Middle frontal gyrus (tissue), 1 donor: ENCODE measurements at regions not wholly inside any gene's neighbourhood (a gene's known extent, or its start where the extent isn't known, plus 50 kb on each side); places are given as distances from the start of the nearest gene placed in this dataset.
"Not testable (repeated sequence)": the region's sequence is repeated elsewhere in the genome, so short reads cannot be mapped to it uniquely, and the experiment has no call there.

Source experiments
- DNase-seq: peaks from one replicate; pipeline ENCODE4 v3.0.0-alpha.2; 2015; ENCODE audit warnings: low spot score; ENCODE audit errors: extremely low spot score

DNA sequence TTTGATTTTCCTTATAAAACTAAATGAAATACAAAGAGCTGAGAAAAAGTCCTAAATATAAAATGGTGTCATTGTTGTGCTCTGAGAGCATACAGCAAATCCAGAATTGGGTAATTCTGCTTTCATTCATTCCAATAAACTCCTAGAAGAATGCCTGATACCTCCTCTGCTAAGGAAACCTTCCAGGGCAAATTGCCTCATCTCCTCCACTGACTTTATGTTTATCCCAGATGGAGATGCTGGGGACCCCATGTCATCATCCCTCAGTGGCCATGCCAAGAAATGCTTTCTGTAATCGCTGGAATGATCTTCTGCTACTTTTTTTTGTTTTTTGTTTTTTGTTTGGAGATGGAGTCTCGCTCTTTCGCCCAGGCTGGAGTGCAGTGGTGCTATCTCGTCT lies 119.3 kb upstream of the PRKCQ start:
- DNase-seq: no peak

DNA sequence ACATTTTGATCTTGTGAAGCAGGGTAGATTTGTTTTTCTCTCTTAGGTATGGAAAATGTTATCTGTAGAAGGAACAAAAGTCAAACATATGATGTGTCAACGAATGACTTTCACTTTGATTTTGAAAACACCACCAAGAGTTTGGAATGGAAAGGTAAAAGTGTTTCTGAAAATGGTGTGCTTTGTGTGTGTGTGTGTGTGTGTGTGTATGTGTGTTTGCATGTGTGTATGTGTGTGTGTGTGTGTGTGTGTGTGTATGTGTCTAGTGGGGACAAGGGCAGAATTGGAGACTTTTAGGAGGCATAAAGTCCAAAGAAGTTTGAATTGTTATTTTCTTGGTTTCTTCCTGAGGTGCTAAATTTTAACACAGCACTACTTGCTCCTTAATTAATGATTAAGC lies 115.4 kb upstream of the PRKCQ start:
- DNase-seq: no peak

DNA sequence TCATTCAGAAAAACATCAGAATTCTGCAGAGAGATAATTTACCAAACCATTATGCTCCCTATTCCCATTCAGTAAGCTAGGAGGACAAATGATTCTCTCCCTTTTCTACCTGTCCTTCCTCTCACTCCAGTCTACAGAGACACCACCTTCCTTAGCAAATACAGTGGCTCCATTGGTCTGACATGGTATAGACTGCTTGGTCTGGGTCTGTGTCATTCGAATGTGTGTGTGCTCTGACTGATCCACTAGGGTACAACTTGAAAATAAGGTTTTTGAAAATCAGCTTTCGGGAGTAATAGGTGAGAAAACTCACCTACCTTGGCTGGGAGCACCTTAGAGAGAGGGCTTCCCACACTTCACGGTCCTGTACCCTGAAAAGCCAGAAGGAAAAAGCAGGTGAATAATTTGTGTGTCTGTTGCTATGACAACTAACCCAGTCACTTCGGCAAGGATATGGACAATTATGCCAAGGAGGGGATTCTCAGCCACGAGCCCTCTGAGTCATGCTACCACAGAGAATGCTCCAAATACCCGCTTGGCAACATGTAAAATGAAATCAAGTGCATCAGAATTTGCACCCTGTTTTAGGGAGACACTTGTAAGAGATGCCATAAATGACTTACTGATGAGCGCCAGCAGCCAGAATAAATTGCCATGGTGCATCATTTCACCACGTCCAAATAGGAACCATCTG lies 114.5 kb upstream of the PRKCQ start:
- no peak for DNase-seq

DNA sequence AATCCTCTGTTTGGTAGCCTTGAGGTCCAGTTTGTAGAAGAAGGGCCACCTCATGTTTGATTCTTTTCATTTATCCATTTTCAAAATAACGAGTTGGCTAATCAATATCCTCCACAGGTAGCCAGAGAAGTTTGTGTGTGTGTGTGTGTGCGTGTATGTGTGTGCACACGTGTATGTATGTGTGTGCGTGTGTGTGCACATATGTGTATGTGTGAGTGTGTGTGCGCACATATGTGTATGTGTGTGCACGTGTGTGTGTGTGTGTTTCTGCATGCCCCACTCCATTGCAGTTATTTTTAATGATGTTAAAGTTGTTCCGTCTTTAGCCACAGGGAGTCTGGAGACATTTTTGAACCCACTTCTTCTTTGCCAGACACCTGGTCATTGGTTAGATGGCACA lies 112.8 kb upstream of the PRKCQ start:
- DNase-seq: no peak

DNA sequence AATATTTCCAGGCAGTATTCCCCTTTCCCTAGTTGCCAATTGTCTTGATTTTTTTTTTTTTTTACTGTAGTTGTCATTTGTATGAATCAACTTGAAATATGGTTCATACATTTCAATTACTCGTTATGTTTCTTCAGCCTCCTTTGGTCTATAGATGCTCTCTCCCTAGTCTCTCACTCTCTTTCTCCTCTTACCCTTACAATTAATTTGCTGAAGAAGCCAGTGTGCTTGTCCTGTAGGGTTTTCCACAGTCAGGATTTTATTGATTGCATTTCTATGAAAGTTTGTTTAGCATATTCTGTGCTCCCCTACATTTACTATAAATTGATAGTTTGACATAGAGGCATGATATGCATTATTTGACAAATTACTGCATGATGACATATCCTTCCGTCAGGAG lies 112.0 kb upstream of the PRKCQ start:
- DNase-seq: no peak

DNA sequence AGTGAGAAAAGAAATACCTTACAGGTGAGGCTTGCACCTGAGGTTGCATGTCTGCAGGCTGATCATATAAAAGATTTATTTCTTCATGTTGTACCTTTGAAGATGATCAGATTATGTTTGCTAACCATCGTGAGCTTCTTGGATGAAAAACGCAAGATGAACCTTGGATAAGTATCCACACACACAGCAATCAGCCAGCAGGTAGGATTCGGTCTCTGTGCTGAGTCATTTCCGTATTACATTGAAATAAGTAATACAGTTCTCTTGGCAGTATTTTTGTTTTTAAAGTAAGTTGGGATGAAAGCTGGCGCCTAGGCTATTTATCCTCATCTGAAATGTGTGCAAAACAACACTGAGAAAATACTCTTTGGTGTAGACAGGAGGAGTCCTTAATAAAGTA lies 109.0 kb upstream of the PRKCQ start:
- no peak for DNase-seq

DNA sequence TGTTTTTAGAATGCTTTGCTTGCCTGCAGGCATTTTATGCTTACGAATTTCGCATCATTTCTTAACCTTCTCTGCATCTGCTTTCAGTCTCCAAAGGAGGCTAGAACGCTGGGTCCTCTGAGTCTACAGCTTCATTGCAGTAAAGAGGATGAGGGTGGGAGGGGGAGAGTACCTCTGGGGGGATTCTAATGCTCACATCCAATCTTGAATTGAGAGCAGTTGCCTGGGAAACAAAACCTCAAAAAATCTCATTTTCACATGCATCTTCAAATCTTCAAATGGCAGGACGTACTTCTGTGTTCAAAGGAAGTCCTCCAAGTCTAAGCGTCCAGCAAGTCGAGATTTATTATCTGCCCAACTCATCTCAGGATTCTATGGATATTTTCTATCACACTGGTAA lies 100.7 kb upstream of the PRKCQ start:
- no peak for DNase-seq

DNA sequence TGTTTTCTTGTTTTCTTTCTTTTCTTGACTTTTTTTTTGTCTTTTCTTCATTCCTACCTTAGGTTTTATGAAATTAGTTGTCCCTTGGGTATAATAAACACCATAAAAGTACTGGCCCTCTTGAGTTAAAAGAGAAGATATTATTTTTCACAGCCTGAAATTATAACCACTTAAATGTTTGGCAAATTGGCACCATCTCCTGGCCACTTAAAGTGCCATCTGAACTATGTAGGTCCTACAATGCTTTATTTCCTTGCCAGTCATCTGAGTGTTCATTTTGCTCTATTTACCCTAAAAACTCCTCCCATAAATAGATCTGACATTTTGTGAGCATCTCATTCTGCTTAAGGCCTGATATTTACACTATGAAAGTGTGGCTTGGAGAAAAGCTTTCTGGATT lies 98.9 kb upstream of the PRKCQ start:
- DNase-seq: no peak

DNA sequence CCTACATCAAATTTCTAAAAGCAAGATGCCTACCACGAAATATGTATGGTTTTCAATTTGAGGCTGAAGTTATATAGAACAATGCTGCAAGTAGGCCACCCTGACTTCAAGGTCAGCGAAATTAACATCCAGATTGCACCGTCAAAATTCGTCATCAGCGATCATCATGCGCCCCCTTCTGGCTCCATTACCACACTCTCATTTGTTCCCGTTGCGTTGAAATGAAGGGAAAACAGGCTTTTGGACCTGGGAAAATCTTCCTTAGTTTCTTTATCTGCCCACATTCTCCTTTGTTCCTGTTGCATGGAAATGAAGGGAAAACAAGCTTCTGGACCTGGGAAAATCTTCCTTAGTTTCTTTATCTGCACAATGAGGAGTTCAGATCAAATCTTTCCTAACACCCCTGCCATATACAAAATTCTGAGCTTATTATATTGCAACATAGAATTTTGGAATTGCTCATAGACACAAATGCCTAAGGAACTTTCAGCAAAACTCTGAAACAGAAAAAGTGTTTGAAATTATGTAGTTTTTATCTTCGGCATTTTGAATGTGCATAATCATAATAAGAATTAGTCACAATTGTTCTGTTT lies 98.2 kb upstream of the PRKCQ start:
- DNase-seq: no peak

DNA sequence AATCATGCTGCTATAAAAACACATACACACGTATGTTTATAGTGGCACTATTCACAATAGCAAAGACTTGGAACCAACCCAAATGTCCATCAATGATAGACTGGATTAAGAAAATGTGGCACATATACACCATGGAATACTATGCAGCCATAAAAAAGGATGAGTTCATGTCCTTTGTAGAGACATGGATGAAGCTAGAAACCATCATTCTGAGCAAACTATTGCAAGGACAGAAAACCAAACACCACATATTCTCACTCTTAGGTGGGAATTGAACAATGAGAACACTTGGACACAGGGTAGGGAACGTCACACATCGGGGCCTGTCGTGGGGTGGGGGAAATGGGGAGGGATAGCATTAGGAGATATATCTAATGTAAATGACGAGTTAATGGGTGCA lies 97.1 kb upstream of the PRKCQ start:
- not testable (repeated sequence) for DNase-seq

DNA sequence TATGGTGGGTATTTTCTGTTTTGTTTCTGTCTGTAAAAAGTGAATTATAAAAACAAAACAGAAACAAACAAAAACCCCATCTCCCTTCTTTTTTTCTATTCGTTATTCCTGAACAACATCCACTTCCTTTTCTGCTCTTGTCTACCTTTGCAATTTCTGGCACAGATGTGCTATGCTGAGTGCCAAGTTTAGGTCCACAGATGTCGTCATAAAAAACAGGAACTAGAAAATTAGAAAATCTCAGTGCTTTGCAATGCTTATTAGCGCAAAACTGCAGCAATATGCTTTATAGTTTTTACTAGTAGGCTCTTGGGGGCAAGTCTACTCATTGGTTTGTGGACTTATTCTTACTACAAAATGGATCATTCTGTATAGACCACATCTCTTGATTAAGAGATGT lies 94.2 kb upstream of the PRKCQ start:
- DNase-seq: no peak

DNA sequence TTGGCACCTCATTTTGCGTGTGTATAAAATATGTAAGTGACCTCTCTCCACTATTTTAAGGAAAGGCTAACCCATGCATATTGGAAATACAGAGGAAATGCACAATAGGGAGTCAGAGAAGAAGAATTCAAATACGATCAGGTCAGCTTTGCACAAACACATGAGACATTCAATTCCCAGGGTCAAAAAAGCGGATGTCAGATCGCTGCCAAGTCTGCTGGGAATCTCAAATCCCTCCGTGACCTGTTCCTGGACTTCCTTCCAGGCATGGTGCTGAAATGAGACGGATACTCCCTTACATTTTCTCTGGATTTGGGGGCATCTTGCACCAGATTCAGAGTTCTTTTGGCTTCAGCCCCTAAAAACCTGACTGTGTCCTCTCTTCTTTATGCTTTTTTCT lies 91.9 kb upstream of the PRKCQ start:
- no peak for DNase-seq

DNA sequence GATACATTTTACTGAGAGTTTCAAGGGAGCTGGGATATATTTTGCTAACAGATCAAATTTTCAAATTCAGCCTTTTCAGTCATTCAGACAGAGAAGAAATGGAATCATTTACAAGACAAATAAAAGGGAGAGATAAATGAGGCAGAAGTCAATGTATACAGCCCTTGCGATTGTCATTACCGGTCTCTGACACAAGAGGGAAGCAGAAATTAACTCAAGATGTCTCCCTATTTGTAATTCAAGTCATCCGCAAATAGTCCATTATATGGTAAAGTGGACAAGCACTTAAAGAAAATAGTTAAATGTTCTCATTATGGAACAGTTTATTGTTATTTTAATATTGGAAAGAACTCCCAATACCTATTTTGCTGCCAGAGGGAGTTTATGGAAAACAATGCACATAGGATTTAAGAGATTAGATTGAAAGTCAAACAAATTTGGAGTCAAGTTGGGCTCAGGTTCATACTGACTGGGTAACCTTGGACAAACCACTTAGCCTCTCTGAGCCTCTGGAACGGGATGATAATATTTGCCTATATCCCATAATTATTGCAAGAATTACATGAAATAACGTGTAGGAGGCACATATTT lies 89.3 kb upstream of the PRKCQ start:
- DNase-seq: peak; percentile 50

DNA sequence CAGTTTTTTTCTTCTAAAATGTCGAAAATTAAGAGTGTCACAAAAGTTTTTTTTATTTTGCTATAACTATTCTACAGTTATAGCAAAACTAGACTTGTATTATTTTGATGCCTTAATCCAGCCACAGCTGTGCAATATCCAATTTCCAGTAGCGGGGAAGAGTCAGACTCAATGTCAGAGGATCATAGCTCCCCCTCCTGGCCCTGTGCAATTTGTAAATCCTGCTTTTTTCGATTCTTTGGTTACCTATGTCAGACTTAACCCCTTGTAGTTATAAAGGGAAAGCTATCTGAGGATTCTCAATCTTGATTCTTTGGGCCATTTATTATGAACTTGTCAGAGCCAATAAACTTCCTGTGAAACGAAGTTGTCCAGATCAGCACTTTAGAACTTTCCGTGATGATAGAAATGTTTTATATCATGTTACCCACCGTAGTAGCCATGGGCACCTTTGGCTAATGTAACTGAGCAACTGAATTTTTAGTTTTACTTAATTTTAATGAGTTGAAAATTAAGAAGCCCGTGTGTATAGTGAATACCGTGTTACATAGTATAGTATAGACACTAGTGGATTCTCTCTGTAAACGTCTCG lies 87.7 kb upstream of the PRKCQ start:
- no peak for DNase-seq

DNA sequence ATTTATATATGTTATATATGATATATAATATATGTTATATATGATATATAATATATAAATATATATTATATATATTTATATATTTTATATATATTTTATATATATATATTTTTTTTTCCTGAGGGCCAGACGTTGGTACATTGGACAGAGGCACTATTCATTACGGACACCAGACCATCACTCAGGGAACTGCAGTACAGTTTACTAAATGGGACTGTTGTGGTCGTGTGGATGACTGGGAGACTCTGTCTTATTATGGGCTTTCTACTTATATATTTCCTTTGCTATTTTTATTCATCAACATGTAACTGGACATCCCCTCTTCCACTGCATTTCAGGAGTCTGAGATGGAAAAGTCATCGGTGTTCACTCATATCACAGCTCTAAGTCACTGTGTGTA lies 87.1 kb upstream of the PRKCQ start:
- no peak for DNase-seq

DNA sequence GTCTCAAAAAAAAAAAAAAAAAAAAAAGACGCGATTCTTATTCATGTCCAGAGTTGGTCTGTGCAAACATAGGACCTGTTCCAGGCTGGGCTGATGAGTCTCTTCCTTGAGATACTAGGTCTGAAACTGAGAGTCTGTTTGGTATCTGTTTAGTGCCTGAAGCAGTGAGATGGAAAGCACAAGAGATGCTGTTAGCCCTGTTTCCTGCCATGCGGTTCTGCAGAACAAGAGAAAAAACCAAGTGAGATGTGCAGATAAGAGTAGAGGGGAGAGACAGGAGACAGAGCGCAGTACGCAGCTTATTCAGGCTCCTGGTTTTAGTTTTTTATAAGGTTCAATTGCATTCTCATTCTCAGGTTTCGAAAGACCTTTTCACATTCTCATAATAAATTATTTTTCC lies 85.8 kb upstream of the PRKCQ start:
- DNase-seq: no peak

DNA sequence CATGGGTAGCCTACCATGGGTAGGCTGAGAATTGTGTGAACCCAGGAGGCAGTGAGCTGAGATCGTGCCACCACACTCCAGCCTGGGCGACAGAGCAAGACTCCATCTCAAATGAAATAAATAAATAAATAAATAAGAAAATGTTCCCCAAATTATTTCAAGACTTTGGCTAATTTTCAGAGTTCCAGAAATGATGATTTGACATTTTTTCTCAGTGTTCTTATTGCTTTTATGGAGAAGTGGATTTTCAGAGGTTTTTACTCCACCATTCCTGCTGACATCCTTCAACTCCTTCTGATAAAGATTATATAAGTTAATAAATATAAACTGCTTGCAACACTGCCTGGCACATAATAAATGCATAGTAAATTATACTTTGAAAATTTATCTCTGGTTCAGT lies 80.4 kb upstream of the PRKCQ start:
- no peak for DNase-seq

DNA sequence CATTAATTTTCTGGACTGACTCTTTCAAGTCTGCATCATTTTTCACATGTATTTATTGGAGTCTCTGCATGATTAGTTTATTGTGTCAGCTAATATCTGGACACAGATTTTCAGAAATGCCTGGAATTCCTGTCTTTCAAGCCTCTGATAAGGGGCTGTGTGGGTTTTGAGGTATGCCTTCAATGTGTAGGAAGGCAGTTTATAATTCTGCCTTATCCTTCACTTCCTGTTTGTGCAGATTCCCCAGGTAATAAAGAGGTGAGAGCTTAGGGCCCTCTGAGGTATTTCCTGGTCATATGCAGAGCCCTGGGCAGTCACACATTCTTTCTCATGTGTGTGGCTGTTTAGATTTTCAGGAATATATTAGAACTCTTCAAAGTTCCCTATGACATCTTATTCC lies 79.4 kb upstream of the PRKCQ start:
- no peak for DNase-seq

DNA sequence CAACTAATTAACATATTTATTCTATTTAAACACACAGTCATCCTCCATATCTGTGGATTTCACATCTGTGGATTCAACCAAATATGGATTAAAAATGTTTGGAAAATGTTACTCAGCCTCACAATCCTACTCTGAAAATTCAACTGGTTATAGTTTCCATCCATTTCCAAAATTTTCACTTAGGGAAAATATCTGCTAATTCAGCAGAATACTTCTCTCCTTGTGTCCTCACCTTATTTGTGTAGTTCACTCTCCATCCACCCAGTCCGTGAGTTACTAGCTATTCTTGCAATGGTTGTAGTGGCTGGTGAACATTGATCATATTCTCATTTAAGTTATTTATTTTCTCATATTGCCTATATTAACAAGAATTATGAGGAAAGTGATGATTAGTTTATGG lies 77.6 kb upstream of the PRKCQ start:
- DNase-seq: no peak

DNA sequence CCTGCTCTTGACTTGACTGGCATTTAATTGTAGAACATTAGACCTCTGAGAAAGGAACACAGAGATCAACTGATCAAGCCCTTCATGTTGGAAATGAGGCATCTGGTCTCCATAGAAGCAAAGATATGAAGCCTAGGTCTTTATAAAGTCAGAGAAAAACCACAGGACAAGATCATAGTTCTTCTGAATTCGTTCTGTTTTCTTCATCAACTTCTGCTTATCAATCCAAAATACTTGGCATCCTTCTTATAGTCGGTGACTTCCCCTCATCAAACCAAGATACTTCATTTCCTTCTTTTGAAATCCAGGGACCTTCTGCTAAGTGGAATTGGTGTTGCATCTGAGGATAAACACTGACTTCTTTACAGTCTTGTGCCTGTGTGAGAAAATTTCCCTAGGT lies 77.1 kb upstream of the PRKCQ start:
- no peak for DNase-seq

DNA sequence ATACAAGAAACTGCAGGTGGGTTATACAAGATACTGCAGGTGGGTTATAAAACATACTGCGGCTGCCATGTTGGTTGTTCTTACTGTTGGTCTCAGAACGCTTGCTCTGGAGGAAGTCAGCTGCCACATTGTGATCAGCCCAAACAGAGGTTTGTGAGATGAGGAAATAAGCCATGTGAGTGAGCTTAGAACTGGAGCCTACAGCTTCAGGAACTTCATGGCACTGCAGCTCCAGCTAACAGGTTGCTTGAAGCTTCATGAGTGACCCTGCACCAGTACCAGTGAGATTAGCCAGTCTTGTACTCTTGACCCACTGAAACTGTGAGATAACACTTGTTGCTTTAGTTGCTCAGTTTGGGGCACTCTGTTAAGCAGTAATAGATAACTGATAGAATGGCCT lies 74.5 kb upstream of the PRKCQ start:
- no peak for DNase-seq

DNA sequence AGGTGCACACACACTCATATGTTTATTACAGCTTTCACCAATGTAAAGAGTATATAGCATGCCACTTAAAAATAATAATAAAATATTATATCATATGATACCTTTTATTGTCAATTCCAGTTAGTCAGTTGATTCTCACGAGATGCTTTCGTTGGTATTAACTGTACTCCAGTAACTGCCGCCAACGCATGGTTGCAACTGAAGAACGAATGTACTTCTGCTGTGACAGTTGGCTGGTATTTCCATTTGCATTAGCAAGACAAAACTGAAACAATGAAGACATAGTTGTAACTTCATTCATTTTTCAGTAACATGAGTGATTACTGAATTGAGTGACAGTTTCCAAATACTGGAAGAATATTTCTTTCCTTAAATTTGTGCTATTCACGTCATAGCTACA lies 70.5 kb upstream of the PRKCQ start:
- no peak for DNase-seq

DNA sequence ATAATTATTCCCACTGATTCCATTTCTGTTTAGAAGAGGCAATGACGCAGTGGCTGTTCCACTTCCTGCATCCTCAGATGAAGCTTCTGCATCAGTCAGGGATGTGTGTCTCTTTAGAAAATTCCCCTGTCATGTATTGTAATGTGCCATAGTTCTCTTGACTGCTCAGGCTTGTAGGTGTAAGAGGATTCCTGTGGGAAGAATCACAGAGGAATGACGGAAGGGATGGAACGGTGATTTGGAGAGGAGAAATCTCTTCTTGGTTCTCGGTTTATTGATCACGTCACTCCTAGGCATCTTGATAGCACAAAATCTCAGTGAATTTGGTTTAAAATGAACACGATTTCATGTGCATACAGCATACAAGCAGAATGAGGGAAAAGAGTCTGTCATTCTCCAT lies 69.8 kb upstream of the PRKCQ start:
- no peak for DNase-seq
